ENCODE measurements at regions not wholly inside any gene's neighbourhood (a gene's known extent, or its start where the extent isn't known, plus 50 kb on each side); places are given as distances from the start of the nearest gene placed in this dataset.

DNA sequence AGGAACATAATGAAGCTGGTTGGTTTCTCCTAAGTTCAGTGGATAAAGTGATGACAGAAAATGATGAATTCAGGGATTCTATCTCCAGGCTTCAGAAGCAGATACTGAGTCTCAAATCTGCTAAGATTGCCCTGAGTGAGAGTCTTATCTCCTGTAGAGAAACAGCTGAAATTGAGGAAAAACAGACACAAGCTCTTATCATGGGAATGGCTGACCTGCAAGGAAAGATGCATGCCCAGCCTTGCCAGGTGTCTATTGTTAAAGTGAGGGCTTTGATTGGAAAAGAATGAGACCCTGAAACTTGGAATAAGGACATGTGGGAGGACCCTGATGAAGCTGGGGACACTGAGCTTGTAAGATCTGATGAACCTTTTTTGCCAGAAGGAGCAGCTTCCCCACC, 100.3 kb downstream of the DNAJB9 start:
- no peak for TF ChIP-seq GATA3 (IDR thresholded peaks at IDR 0.05; ENCODE audit: low read depth, low read length)
- no peak for TF ChIP-seq GATA2 (IDR thresholded peaks at IDR 0.05; ENCODE audit: low read depth, low read length)

All from SH-SY5Y (cell line).